Esophagus muscularis mucosa (tissue), 4 donors: ENCODE measurements at regions not wholly inside any gene's neighbourhood (a gene's known extent, or its start where the extent isn't known, plus 50 kb on each side); places are given as distances from the start of the nearest gene placed in this dataset.

Experiments used
- DNase-seq: peaks from one replicate; pipeline ENCODE4 v3.0.0-alpha.2; 2017; ENCODE audit errors: extremely low spot score
- H3K27ac ChIP-seq, 4 donors: fragments of 200-600 bp; sonication (generic); replicated peaks in 1 of 4; 1 replicate in 3 of 4; 2 replicates in 1 of 4; pipeline ENCODE4 v1.5.1; 2016 to 2019; ENCODE audit warnings: mild to moderate bottlenecking in 1 of 4
- H3K27me3 ChIP-seq, 4 donors: fragments of 200-600 bp; sonication (generic); one replicate each; pipeline versions ENCODE4 v1.5.1 to v1.6.0; 2016 to 2019
- H3K36me3 ChIP-seq, 4 donors: fragments of 200-600 bp; sonication (generic); one replicate each; pipeline ENCODE4 v1.5.1; 2016 to 2019
- H3K4me1 ChIP-seq, 4 donors: fragments of 200-600 bp; sonication (generic); one replicate each; pipeline ENCODE4 v1.5.1; 2016 to 2019
- H3K4me3 ChIP-seq, 4 donors: fragments of 200-600 bp; sonication (generic); 1 replicate in 2 of 4; 2 replicates in 2 of 4; pipeline ENCODE4 v1.5.1; 2016 to 2019; ENCODE audit warnings: mild to moderate bottlenecking in 4 of 4, moderate library complexity in 1 of 4
- H3K9me3 ChIP-seq, 4 donors: fragments of 200-600 bp; sonication (generic); 1 replicate in 3 of 4; 2 replicates in 1 of 4; pipeline ENCODE4 v1.5.1; 2016 to 2019
- CTCF ChIP-seq, 3 experiments: fragments of 200-600 bp in 2 of 3; fragments of 450-650 bp in 1 of 3; sonication (generic) in 2 of 3; IDR thresholded peaks; one replicate each; pipeline ENCODE4 v1.5.1; 2017 to 2019; ENCODE audit warnings: antibody characterized with exemption in 3 of 3, mild to moderate bottlenecking in 2 of 3, moderate library complexity in 1 of 3
- EP300 ChIP-seq: sonication (generic); formaldehyde crosslinking; IDR thresholded peaks from one replicate; pipeline ENCODE4 v1.6.1; 2017; ENCODE audit warnings: antibody characterized with exemption
- POLR2A ChIP-seq: fragments of 450-650 bp; IDR thresholded peaks from one replicate; pipeline ENCODE4 v1.6.1; 2017; ENCODE audit warnings: antibody characterized with exemption, moderate library complexity, mild to moderate bottlenecking, low read depth
- POLR2AphosphoS5 ChIP-seq, 2 donors: sonication (generic); formaldehyde crosslinking; IDR thresholded peaks; one replicate each; pipeline ENCODE4 v1.6.1; 2017; ENCODE audit warnings: antibody characterized with exemption in 2 of 2
- WGBS: methylation state at CpG from one replicate; pipeline ENCODE4 v1.1.5; 2018; 5-methylcytosine and 5-hydroxymethylcytosine counted together
- intact Hi-C: fragments of 100-400 bp; cut with DNase I; formaldehyde crosslinking; loops from one replicate; pipeline ENCODE4 v1.15.1; 2023

GRCh38 chr4:77488882-77489281 lies 116.7 kb upstream of the CXCL13 start:
- 67% methylated on average over 1 of the region's 1 CpG for WGBS
- TF ChIP-seq POLR2AphosphoS5 (IDR thresholded peaks at IDR 0.05) (no peak), POLR2A (no peak), EP300 (no peak)
- Histone ChIP-seq H3K4me1 (peaks cover 0 to 12% (median 0%) of the 10 kb centered on the region in 4 donors), H3K27ac (no peak overlapping the region), H3K9me3 (no peaks in the 10 kb centered on the region), H3K27me3 (no peaks in the 10 kb centered on the region), H3K36me3 (no peaks in the 10 kb centered on the region), H3K4me3 (no peak overlapping the region)
- intact Hi-C loops = no loop called here
- DNase-seq = no peak

- Histone ChIP-seq H3K4me3 (no peak overlapping the region), H3K9me3 (no peaks in the 10 kb centered on the region), H3K4me1 (peaks cover 0 to 9% (median 0%) of the 10 kb centered on the region in 4 donors), H3K36me3 (no peaks in the 10 kb centered on the region), H3K27me3 (no peaks in the 10 kb centered on the region), H3K27ac (no peak overlapping the region)
- WGBS = 77% methylated on average over 1 of the region's 1 CpG
- TF ChIP-seq EP300 (no peak), POLR2AphosphoS5 (IDR thresholded peaks at IDR 0.05) (no peak), POLR2A (no peak), CTCF (IDR thresholded peaks at IDR 0.05) (no peak)
- no peak for DNase-seq
- intact Hi-C loops = no loop called here
These were observed 112.4 kb upstream of the CXCL13 start for GRCh38 chr4:77493120-77493752.

GRCh38 chr4:77493829-77494551 lies 111.6 kb upstream of the CXCL13 start:
- TF ChIP-seq POLR2A (no peak), EP300 (no peak), CTCF (IDR thresholded peaks at IDR 0.05) (no peak), POLR2AphosphoS5 (IDR thresholded peaks at IDR 0.05) (no peak)
- Histone ChIP-seq H3K27ac (no peak overlapping the region), H3K4me3 (no peak overlapping the region), H3K27me3 (no peaks in the 10 kb centered on the region), H3K4me1 (peaks cover 0 to 4% (median 0%) of the 10 kb centered on the region in 4 donors), H3K9me3 (no peaks in the 10 kb centered on the region), H3K36me3 (no peaks in the 10 kb centered on the region)
- 86% methylated on average over 2 of the region's 2 CpGs for WGBS
- intact Hi-C loops = no loop called here
- no peak for DNase-seq

- Histone ChIP-seq H3K27me3 (no peaks in the 10 kb centered on the region), H3K4me1 (no peaks in the 10 kb centered on the region), H3K27ac (no peak overlapping the region), H3K9me3 (no peaks in the 10 kb centered on the region), H3K36me3 (no peaks in the 10 kb centered on the region), H3K4me3 (no peak overlapping the region)
- DNase-seq = no peak
- TF ChIP-seq POLR2AphosphoS5 (IDR thresholded peaks at IDR 0.05) = no peak
- no peak for TF ChIP-seq CTCF (IDR thresholded peaks at IDR 0.05)
- TF ChIP-seq POLR2A = no peak
- intact Hi-C loops = no loop called here
These were observed 109.2 kb upstream of the CXCL13 start for GRCh38 chr4:77496457-77496856.

GRCh38 chr4:77500801-77501200 lies 104.8 kb upstream of the CXCL13 start:
- H3K9me3 ChIP-seq = peaks cover 0 to under 1% (median 0%) of the 10 kb centered on the region in 4 donors
- 89% methylated on average over 3 of the region's 3 CpGs for WGBS
- DNase-seq = no peak
- no peaks in the 10 kb centered on the region for H3K27me3 ChIP-seq
- no peaks in the 10 kb centered on the region for H3K4me1 ChIP-seq
- H3K4me3 ChIP-seq = no peak overlapping the region
- TF ChIP-seq CTCF (IDR thresholded peaks at IDR 0.05) (no peak), EP300 (no peak), POLR2AphosphoS5 (IDR thresholded peaks at IDR 0.05) (no peak), POLR2A (no peak)
- intact Hi-C loops = no loop called here
- no peak overlapping the region for H3K27ac ChIP-seq
- H3K36me3 ChIP-seq = no peaks in the 10 kb centered on the region
